ENCODE measurements at regions not wholly inside any gene's neighbourhood (a gene's known extent, or its start where the extent isn't known, plus 50 kb on each side); places are given as distances from the start of the nearest gene placed in this dataset.

- no peak for TF ChIP-seq CTCF (conservative IDR thresholded peaks at IDR 0.05; ENCODE audit: low read length)
- TF ChIP-seq EZH2phosphoT487 (IDR thresholded peaks at IDR 0.05; ENCODE audit: borderline replicate concordance), result no peak
These were observed 132.6 kb downstream of the LCA5 start for GRCh38 chr6:79404677-79405076.
